Aorta (tissue), 5 donors: ENCODE measurements at regions not wholly inside any gene's neighbourhood (a gene's known extent, or its start where the extent isn't known, plus 50 kb on each side); places are given as distances from the start of the nearest gene placed in this dataset.
"Not testable (repeated sequence)": the region's sequence is repeated elsewhere in the genome, so short reads cannot be mapped to it uniquely, and the experiment has no call there.

Source experiments
- ATAC-seq: fragments of 200-7000 bp; cut with Tn5 transposase; one replicate; pipeline ENCODE4 v1.9.1; 2022; ENCODE audit warnings: moderate library complexity; ENCODE audit not compliant: low FRiP score
- DNase-seq, 2 donors: peaks; one replicate each; pipeline ENCODE4 v3.0.0-alpha.2; 2020
- H3K27ac ChIP-seq, 2 donors: one replicate each; pipeline ENCODE4 v1.5.1; 2013; ENCODE audit warnings: low read length in 2 of 2, mild to moderate bottlenecking in 2 of 2, moderate library complexity in 2 of 2, control low read depth in 1 of 2, inconsistent platforms in 1 of 2, low read depth in 1 of 2
- H3K27me3 ChIP-seq, 2 donors: one replicate each; pipeline ENCODE4 v1.6.1; 2013; ENCODE audit warnings: control low read depth in 1 of 2, low read length in 1 of 2, mild to moderate bottlenecking in 1 of 2, moderate library complexity in 1 of 2; ENCODE audit not compliant: insufficient read depth in 2 of 2, control insufficient read depth in 1 of 2
- H3K36me3 ChIP-seq, 2 donors: one replicate each; pipeline ENCODE4 v1.6.1; 2013; ENCODE audit warnings: control low read depth in 1 of 2, low read length in 1 of 2, mild to moderate bottlenecking in 1 of 2; ENCODE audit not compliant: insufficient read depth in 2 of 2, control insufficient read depth in 1 of 2
- H3K4me1 ChIP-seq, 2 donors: one replicate each; pipeline ENCODE4 v1.6.1; 2013; ENCODE audit warnings: low read length in 2 of 2, control low read depth in 1 of 2, mild to moderate bottlenecking in 1 of 2, moderate library complexity in 1 of 2; ENCODE audit not compliant: insufficient read depth in 2 of 2, control insufficient read depth in 1 of 2
- H3K4me3 ChIP-seq, 2 donors: one replicate each; pipeline ENCODE4 v1.5.1; 2013; ENCODE audit warnings: low read length in 2 of 2, control low read depth in 1 of 2, mild to moderate bottlenecking in 1 of 2
- H3K9me3 ChIP-seq: one replicate; pipeline ENCODE4 v1.6.1; 2013; ENCODE audit warnings: mild to moderate bottlenecking, low read length; ENCODE audit not compliant: control insufficient read depth
- WGBS, 2 donors: extraction: QIAGEN DNeasy Blood & Tissue Kit; methylation state at CpG; one replicate each; pipeline ENCODE4 v1.1.7; 2013; 5-methylcytosine and 5-hydroxymethylcytosine counted together
- intact Hi-C, 2 donors: fragments of 100-400 bp; cut with DNase I; formaldehyde crosslinking; loops; one replicate each; pipeline versions ENCODE4 v1.14.2 to v1.15.0; 2022
- donor health status: healthy with polysubstance abuse.
- donor health status: Bipolar disorder and iron deficiency.
- donor health status: DM: no; HTN: no; CAD: no.
- donor health status: DM: no; HTN: no; CAD: no.
- donor health status: DM: yes; HTN: yes; CAD: no.

DNA sequence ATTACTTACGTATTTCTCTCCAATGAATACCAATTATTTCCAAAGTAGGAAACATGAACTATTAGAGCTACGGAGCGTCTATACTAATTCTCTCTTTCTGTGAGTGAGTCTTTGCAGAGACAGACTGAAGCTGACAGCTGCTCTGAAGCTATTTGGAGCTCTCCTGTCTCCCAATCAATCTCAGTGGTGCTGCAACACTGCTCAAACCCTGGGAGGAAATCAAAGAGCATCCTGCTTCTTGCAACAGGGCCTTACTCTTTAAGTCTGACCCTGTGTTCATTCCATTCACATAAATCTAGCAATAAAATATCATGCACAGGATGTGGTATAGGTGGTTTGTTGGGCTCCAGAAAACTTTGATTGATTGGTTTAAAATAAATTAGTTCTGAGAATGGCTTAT lies 685.7 kb upstream of the IGFBP3 start:
- no peak overlapping the region for H3K4me3 ChIP-seq
- no peaks in the 10 kb centered on the region for H3K27me3 ChIP-seq
- intact Hi-C loops: no loop called here
- DNase-seq (no peak), ATAC-seq (no peak)
- H3K9me3 ChIP-seq: no peaks in the 10 kb centered on the region
- WGBS, 2 donors: 96% methylated on average over 3 of the region's 3 CpGs
- H3K4me1 ChIP-seq: peaks cover 4 to 5% of the 10 kb centered on the region in 2 donors
- H3K36me3 ChIP-seq: no peaks in the 10 kb centered on the region
- H3K27ac ChIP-seq: no peak overlapping the region

GRCh38 chr7:46604241-46604661 lies 683.2 kb upstream of the IGFBP3 start:
- H3K27me3 ChIP-seq: no peaks in the 10 kb centered on the region
- H3K9me3 ChIP-seq: no peaks in the 10 kb centered on the region
- peaks cover 0 to 4% of the 10 kb centered on the region in 2 donors for H3K4me1 ChIP-seq
- H3K36me3 ChIP-seq: no peaks in the 10 kb centered on the region
- DNase-seq: no peak
- intact Hi-C loops: no loop called here
- peak; percentile 43 for ATAC-seq
- H3K4me3 ChIP-seq: no peak overlapping the region
- H3K27ac ChIP-seq: peak overlapping the region; percentile 64 to 76
- 3 to 4% methylated on average over 3 of the region's 3 CpGs for WGBS, 2 donors

GRCh38 chr7:46603780-46604179 lies 682.7 kb upstream of the IGFBP3 start:
- Histone ChIP-seq H3K4me3 (no peak overlapping the region), H3K27ac (peak overlapping the region; percentile 64 to 76)
- intact Hi-C loops: no loop called here

DNA sequence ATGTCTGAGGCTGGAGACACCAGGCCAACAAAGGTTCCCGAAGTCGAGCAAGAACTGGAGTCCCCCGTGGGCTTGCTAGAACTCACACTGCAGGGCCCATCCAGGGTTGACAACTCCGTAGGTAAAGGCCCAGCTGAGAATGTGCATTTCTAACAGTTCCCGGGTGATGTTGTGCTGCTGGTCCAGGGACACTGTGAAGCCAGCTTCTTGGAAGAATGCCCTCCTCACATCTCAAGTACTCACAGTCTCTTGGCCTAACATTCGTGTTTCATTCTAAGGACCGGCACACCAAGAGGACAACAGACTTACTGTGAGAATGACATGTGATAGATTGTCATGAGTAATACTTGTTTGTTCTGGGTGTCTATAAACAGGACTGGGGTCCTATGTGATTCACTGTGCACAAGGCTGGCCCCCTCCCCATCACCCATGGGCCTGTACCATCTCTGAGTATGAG lies 682.3 kb upstream of the IGFBP3 start:
- Histone ChIP-seq H3K36me3 (no peaks in the 10 kb centered on the region), H3K27me3 (no peaks in the 10 kb centered on the region), H3K27ac (peak overlapping the region in 1 of 2 donors; percentile 64), H3K4me3 (no peak overlapping the region), H3K4me1 (peaks cover 0 to 4% of the 10 kb centered on the region in 2 donors), H3K9me3 (no peaks in the 10 kb centered on the region)
- WGBS, 2 donors: 49 to 51% methylated on average over 7 of the region's 7 CpGs
- ATAC-seq (peak; percentile 48), DNase-seq (no peak)
- intact Hi-C loops: no loop called here

More at GRCh38 chr7:46603780-46604179, 682.7 kb upstream of the IGFBP3 start:
- Histone ChIP-seq H3K36me3 (no peaks in the 10 kb centered on the region), H3K9me3 (no peaks in the 10 kb centered on the region), H3K27me3 (no peaks in the 10 kb centered on the region), H3K4me1 (peaks cover 0 to 4% of the 10 kb centered on the region in 2 donors)
- WGBS, 2 donors: 2 to 6% methylated on average over 11 of the region's 11 CpGs
- DNase-seq: peak; percentile 91 to 95
- ATAC-seq: peak; percentile 94

DNA sequence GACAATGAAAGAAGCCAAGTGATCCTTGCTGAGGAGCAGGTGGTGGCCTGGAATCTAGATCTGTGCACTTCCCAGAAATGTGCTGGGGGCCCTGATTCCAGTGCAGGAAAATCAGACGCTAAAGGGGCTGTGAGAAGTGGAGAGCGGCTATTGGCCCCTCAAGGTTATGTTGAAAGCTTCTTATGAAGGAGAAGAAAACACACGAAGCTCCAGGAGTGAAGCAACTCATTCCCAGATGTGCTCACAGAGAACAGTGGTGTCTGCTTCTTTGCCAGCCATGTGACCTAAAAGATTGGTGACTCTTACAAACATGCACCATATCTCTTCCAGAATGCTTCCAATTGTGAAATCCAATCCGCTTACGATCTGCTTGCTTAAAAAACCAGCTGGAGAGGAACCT lies 679.3 kb upstream of the IGFBP3 start:
- WGBS, 2 donors: 95 to 96% methylated on average over 5 of the region's 5 CpGs
- intact Hi-C loops: no loop called here
- no peak for ATAC-seq

DNA sequence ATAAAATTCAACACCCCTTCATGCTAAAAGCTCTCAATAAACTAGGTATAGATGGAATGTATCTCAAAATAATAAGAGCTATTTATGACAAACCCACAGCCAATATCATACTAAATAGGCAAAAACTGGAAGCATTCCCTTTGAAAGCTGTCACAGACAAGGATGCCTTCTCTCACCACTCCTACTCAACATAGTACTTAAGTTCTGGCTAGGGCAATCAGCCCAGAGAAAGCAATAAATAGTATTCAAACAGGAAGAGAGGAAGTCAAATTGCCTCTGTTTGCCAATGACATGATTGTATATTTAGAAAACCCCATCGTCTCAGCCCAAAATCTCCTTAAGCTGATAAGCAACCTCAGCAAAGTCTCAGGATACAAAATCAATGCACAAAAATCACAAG lies 673.8 kb upstream of the IGFBP3 start:
- intact Hi-C loops, H3K4me1 ChIP-seq, DNase-seq, ATAC-seq, H3K27me3 ChIP-seq, H3K27ac ChIP-seq, H3K4me3 ChIP-seq, H3K9me3 ChIP-seq, H3K36me3 ChIP-seq: not testable (repeated sequence)
- 46 to 47% methylated on average over 1 of the region's 1 CpG for WGBS, 2 donors

More for the DNA sequence above, 679.3 kb upstream of the IGFBP3 start:
- no peak overlapping the region for H3K27ac ChIP-seq
- no peaks in the 10 kb centered on the region for H3K27me3 ChIP-seq
- DNase-seq: no peak
- no peaks in the 10 kb centered on the region for H3K36me3 ChIP-seq
- H3K4me3 ChIP-seq: no peak overlapping the region
- no peaks in the 10 kb centered on the region for H3K9me3 ChIP-seq
- peaks cover 0 to 4% of the 10 kb centered on the region in 2 donors for H3K4me1 ChIP-seq

DNA sequence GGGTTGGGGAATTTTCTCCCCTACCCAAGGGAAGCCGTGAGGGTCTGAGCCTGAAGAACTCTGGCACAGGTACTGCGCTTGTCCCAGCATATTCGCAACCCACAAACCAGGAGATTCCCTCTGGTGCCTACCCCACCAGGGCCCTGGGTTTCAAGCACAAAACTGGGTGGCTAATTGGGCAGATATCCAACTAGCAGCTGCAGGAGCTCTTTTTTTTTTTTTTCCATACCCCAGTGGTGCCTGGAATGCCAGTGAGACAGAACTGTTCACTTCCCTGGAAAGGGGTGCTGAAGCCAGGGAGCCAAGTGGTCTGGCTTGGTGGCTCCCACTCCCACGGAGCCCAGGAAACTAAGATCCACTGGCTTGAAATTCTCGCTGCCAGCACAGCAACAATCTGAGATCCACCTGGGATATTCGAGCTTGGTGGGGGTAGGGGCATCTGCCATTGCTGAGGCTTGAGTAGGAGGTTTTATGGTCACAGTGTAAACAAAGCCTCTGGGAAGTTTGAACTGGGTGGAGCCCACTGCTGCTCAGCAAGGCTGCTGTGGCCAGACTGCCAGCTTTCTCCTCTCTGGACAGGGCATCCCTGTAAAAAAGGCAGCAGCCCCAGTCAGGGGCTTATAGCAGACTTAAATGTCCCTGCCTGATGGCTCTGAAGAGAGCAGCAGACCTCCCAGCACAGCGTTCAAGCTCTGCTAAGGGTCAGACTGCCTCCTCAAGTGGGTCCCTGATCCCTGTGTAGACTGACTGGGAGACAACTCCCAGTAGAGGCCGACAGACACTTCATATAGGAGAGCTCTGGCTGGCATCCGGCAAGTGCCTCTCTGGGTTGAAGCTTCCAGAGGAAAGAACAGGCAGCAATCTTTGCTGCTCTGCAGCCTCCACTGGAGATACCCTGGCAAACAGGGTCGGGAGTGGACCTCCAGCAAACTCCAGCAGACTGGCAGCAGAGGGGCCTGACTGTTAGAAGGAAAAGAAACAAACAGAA lies 670.1 kb upstream of the IGFBP3 start:
- DNase-seq, ATAC-seq, intact Hi-C loops: not testable (repeated sequence)

DNA sequence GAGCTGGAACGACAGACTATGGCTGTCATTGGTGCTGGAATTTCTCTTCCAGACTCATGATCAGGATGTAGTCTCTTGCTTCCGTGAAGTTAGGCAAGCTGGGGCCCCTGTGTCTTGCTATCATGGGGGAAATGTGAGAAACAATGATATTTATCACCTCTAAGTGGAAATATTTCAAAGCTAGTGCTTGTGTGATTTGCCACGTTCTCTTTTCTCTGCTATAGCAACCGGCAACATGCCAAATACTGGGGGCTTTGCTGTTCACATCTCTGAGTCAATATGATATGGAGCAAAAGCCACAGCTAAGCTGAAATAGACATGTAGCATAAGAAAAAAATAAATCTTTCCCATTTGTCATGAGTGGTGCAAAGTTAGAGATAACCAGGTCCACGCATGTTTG lies 668.2 kb upstream of the IGFBP3 start:
- Histone ChIP-seq H3K27me3 (no peaks in the 10 kb centered on the region), H3K4me3 (no peak overlapping the region), H3K9me3 (no peaks in the 10 kb centered on the region), H3K27ac (no peak overlapping the region), H3K4me1 (no peaks in the 10 kb centered on the region), H3K36me3 (no peaks in the 10 kb centered on the region)
- ATAC-seq: no peak
- DNase-seq: no peak
- 57 to 65% methylated on average over 5 of the region's 5 CpGs for WGBS, 2 donors
- intact Hi-C loops: no loop called here

More for the DNA sequence above, 670.1 kb upstream of the IGFBP3 start:
- H3K27me3 ChIP-seq, H3K9me3 ChIP-seq, H3K4me1 ChIP-seq, H3K4me3 ChIP-seq, H3K36me3 ChIP-seq, H3K27ac ChIP-seq: not testable (repeated sequence)
- 76 to 81% methylated on average over 10 of the region's 10 CpGs for WGBS, 2 donors

- Histone ChIP-seq H3K4me3 (no peak overlapping the region), H3K9me3 (no peaks in the 10 kb centered on the region), H3K27ac (no peak overlapping the region), H3K27me3 (no peaks in the 10 kb centered on the region), H3K4me1 (no peaks in the 10 kb centered on the region), H3K36me3 (no peaks in the 10 kb centered on the region)
- intact Hi-C loops: no loop called here
- ATAC-seq (no peak), DNase-seq (no peak)
- 59 to 61% methylated on average over 1 of the region's 1 CpG for WGBS, 2 donors
These were observed 665.3 kb upstream of the IGFBP3 start for GRCh38 chr7:46586406-46586805.
